GM18498 (cell line): ENCODE measurements at regions not wholly inside any gene's neighbourhood (a gene's known extent, or its start where the extent isn't known, plus 50 kb on each side); places are given as distances from the start of the nearest gene placed in this dataset.
"Not testable (repeated sequence)": the region's sequence is repeated elsewhere in the genome, so short reads cannot be mapped to it uniquely, and the experiment has no call there.

Source experiments
- ATAC-seq: cut with Tn5 transposase; IDR thresholded peaks from one replicate; pipeline ENCODE4 v1.9.1; 2021; ENCODE audit warnings: mild to moderate bottlenecking, moderate library complexity; ENCODE audit not compliant: unreplicated experiment

DNA sequence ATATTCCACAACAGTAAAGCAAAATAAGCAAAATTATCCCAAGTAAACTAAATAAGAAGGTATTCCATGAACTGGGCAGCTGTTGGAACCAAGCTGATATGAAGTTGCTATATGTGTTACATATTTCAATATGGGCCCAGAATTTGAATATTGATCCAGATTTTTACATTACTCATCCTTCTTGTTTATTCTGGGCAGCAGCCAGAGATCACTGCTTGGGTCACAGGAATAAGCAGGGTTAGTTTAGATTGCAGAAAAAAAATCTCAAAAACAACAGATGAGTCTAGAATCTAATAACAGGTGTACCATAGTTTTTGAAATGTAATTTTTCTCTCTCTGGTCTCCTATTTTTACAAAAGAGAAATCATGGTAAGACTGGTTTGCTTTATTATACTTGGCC lies 171.5 kb upstream of the NAMPT start:
- ATAC-seq, result no peak

DNA sequence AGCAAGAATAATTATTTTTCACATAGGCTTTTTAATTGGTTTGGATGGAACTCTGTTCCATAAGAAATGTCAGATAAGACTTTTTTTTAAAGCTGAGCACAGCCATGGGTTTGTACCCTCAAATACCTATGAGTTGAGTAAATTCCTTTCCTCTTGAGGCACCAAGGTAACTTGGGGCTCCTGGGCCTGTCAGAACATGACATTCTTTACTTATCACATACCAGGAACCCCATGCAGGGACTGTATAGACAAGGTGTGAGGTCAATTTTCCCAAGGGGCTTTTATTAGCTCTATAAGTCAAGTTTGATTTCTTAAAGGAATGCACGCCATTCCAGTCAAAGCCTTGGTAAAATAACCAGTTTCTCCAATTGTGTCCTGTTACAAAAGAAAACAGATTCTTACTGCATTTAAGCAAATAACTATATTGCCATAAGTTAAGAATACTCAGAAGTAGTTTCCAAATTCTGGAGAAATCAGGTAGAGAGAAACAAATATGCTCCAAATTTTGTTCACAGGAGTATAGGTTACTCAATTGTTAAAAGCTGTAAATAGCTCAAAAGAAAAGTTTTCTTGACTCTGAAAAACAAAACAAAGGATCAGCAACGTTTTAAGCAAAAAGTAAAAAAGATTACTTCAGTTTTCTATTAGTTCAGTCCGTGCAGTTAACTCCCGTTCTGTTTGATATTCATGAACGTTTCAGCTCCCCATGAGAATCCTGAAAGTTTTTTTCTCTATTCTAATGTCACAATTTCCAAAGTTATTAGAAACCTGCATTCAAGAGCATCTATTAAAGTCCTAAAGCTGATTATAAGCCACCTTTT lies 167.5 kb upstream of the NAMPT start:
- no peak for ATAC-seq

DNA sequence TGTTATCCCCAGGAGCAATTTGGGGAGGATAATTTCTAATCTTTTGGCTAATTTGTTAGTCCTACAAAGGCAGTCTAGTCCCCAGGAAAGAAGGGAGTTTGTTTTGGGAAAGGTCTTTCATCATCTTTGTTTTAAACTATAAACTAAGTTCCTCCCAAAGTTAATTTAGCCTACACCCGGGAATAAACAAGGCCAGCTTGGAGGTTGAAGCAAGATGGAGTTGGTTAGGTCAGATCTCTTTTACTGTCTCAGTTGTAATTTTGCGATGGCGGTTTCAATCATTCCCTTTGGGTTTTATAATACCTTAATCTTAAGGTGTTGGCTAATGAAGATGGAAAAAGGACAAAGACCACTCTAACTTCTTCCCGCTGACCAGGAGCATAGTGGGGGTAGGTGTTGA lies 166.4 kb upstream of the NAMPT start:
- no peak for ATAC-seq

DNA sequence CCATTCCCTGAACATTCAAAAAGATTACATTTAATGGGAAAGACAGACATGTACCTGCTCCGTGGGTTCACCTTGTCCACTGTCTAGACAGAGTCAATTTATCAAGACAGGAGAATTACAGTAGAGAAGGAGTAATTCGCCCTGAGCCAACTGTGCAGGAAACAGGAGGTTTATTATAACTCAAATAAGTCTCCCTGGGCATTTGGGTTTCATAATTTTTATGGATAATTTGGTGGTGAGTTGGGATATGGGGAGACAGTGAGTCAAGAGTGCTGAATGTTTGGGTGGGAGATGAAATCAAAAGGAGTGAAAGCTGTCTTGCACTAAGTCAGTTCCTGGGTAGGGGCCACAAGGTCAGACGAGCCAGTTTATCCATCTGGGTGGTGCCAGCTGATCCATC lies 165.9 kb upstream of the NAMPT start:
- ATAC-seq, result no peak

DNA sequence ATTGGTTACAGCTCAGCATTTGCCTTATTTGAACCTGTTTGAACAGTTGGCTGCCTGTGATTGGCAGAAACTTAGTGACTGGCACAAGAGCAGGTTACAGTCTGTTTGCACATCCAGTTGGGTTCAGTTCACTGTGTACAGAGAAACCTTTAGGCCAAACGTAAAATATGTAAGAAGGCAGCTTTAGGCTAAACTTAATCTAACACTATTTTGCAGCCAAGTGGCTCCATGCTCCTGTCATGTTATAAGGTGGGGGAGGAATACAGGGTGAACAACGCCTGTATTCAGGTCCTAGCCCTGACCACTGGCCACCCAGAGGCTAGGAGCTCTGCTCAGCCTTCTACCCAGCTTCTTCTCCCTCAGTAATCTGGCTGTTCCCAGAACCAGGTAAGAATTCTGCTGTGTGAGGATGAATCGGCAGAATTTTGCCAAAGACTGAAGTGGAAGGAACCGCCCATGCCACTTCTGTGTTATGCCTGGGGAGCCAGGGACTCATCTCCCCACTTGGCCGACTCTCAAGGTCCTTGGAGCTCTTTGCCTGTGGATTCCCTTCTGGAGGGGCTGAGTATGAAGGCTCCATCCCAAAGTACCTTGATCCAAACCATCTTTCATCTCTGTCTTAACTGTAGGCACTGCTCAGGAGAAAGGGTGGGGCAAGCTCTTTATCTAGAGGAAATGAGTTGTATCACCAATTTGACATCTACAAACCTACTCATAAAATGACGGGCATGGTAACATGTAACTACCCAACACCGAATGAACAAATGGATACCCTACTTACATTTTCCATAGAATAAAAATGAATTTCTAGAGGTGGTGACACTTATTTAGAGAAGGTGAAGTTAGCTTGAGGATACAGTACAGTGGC lies 164.4 kb upstream of the NAMPT start:
- ATAC-seq, result no peak

DNA sequence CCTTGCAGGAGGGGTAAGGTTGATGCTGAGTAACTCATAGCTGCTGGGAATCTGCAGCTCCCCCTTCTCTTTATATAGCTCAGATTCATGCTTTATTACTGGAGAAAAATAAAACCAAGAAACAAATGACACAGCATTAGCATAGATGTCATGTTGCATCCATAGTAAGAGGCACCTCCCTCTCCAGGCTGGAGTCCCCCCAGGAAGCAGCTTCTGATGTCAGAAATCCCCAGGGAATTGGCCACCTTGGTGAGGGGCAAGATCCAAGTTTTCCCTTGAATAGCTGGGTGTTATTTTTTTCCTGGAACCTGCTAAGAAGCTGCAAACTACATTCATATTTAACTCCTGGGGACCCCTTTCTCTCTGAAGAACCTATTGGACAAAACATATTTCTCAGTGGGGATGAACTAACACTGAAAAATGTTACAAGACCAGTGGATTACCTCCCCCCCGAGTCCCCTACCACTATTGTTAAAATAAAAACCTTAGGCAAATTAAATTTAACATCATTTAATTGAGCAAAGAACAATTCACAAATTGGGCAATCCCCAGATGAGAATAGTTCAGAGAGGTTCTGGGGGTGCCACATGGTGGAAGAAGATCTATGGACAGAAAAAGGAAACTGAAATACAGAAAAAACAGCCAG lies 163.7 kb upstream of the NAMPT start:
- no peak for ATAC-seq

DNA sequence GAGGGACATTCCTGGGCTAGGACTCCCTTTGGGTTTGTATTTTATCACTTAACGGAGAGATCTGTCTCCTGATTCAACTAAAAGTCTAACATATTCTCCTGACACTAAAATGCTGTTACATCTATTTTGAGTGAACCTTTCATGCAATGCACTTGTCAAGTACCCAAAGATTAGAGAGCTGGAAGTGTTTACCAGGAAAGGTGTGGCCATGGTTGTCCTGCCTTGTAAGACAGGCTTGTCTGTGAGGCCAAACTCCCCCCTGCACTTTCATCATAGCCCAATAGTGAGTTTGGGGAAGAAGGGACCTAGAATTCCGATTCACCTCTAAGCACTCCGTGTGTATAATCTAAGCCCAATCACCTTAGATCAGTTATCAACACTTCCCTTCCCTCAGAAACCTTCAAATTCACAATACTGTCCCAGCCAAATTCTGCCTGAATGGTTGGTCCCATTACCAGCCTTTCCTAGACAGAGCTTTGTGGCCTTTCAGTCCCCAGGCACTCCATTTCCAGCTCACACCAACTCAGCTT lies 162.6 kb upstream of the NAMPT start:
- ATAC-seq, result no peak

DNA sequence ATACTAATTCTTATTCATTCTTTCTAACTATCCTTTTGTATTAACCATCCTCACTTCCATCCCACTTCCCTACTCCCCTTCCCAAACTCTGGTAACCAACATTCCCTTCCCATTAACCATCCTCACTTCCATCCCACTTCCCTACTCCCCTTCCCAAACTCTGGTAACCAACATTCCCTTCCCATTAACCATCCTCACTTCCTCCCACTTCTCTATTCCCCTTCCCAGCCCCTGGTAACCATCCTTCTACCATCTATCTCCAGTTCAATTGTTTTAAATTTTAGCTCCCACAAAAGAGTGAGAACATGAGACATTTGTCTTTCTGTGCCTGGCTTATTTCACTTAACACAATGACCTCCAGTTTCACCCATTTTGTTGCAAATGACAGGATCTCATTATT lies 160.6 kb upstream of the NAMPT start:
- ATAC-seq, result not testable (repeated sequence)

DNA sequence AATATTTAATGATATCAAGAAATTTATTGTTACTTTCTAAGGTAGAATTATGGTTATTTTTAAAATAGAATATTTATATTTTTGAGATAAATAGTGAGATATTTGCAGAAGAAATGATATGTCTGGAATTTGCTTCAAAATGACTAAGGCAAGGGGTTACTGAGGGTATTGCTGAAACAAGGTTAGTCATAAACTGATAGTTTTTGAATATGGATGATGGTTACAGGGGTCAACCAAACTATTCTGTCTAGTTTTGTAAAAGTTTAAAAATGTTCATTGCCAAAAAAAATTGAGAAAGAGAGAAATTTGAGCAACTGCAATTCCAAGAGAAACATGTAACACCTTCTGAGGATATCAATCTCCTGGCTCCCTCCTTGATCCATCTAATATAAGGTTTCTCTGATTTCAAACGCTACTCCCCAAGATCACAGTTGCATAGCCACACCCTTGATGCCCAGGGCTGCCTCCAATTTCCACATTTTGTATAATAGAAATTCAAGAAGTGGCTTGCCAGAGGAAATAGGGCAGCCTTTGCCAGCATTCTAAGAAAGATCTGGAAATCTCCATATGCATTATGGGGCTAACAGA lies 159.4 kb upstream of the NAMPT start:
- ATAC-seq, result no peak

DNA sequence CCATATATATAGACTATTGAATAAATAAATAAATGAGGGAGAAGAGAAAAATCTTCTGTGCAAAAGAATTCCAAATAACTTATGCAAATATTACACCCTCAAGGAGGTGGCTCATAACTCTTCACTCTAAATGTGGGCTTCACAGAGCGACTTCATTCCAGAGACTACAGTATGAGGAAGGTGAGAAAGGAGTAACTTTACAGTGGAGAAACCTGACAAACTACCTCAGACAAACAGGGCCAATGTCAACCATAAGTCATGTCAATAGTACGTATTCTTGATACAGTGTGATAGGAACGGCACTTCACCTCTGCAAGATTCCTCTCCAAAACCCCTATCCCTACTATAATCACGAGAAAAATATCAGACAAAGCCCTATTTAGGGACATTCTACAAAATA lies 158.4 kb upstream of the NAMPT start:
- no peak for ATAC-seq

DNA sequence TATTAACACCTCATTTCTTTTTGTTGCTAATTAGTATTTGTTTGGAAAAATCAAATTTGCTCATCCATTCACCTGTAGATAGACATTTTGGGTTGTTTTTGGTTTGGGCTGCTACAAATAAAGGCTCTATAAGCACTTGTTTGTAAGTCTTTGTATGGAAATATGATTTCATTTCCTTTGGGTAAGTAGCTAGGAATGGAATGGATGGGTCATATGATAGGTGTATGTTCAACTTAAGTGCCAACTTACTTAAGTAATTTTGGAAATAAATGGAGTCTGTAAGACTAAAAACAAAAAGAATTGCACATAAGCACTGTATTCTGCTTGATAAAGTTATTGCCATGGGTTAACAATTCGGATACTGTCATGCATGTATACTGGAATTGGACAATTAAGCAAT lies 157.7 kb upstream of the NAMPT start:
- no peak for ATAC-seq

DNA sequence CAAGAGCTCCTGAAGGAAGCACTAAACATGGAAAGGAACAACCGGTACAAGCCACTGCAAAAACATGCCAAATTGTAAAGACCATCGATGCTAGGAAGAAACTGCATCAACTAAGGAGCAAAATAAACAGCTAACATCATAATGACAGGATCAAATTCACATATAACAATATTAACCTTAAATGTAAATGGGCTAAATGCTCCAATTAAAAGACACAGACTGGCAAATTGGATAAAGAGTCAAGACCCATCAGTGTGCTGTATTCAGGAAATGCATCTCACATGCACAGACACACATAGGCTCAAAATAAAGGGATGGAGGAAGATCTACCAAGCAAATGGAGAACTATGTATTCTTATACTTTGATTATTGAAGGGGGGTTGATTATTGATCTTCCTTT lies 156.6 kb upstream of the NAMPT start:
- not testable (repeated sequence) for ATAC-seq

DNA sequence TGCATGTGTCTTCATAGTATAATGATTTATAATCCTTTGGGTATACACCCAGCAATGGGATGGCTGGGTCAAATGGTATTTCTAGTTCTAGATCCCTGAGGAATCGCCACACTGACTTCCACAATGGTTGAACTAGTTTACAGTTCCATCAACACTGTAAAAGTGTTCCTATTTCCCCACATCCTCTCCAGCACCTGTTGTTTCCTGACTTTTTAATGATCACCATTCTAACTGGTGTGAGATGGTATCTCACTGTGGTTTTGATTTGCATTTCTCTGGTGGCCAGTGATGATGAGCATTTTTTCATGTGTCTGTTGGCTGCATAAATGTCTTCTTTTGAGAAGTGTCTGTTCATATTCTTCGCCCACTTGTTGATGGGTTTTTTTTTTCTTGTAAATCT lies 152.2 kb upstream of the NAMPT start:
- ATAC-seq, result not testable (repeated sequence)

DNA sequence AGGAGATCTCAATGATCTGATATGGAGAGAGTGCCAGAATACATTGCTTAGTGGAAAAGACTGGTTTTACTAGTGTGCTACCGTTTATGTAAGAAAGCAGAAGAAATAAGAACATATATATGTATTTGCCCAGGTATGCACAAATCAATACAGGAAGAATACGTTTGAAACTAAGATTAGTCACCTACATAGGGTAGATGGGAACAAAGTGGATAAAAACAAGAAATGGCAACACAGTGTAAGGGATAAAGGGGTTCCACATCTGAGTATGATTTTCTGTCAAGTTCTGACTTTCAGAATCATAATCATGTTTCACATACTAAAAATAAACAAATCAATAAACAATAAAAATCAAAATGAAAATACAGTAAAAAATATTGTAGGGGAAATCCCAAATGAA lies 148.6 kb upstream of the NAMPT start:
- no peak for ATAC-seq

DNA sequence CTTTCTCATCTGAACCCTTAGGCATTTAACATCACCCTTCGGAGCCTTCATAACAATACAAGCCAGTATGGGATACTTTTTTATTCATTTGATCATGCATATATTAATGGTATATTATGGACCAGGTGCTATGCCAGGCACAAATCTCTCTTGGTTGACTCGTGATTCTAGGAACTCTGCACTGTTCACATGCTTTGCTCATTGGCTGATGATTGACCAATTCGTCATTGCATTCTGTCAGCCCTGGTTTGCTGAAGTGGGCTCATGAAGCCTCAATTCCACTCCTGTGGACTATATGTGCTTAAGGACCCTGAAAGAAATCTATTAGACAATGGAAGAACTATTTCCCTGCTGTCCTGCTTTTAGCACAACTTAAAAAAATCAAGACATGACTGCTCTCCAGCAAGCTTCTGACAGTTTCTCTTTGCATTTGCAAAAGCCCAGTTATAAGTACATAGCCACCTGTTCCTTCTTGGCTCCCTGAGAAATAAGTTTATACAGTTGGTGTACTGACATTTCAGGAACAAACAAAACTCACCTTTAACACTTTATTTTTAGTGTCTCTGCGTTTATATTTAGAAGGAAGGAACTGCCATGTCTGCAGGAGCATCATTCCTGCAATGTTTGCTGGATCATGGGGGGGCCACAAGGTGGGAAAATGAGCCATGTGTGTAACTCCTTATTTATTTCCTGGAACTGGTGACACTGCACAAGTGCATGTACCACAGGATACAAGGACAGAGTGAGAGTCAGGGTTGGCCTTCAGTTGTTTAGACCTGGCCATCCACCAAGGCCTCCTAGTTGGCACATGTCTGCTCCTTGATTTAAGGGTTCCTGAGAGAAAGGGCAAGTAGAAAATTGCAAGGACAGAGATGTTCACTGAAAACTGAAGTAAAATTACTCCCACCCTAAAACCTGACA lies 146.0 kb upstream of the NAMPT start:
- no peak for ATAC-seq

DNA sequence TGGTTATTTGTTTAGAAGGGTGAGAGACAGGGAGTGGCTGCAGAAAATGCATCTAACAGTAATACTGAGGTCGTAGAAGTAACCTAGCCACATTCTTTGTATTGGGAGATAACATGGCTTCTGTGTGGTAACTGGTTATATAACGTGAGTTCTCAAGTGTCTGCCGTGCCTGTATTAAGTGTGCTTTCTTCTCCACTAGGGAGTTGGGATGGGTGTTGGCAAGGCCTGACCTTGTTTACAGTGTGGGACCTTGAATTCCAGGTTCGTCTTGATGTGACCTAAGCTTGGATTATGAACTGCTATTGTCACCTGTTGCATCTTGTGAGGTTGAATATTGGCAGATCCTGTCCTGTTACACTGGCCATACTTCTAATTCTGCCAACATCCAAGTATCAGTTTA lies 145.3 kb upstream of the NAMPT start:
- no peak for ATAC-seq

DNA sequence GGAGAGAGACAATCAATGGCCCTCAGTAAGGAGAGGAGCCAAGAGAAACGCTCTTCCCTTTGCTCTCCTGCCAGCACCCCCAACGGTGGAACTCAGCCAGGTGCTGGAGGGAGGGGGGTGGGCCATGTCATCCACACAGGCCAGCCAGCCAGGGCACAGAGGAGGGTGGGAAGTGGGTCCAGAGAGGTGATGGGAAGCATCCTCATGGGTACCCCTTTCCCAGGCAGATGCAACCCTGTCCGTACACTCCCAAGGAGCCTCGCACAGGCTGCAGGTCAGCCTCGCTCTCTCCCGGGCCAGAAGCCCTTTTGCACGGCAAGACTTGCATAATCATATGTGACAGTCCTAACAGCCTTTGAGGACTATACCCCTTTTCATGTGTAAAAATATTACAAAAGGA lies 142.0 kb upstream of the NAMPT start:
- ATAC-seq, result no peak

DNA sequence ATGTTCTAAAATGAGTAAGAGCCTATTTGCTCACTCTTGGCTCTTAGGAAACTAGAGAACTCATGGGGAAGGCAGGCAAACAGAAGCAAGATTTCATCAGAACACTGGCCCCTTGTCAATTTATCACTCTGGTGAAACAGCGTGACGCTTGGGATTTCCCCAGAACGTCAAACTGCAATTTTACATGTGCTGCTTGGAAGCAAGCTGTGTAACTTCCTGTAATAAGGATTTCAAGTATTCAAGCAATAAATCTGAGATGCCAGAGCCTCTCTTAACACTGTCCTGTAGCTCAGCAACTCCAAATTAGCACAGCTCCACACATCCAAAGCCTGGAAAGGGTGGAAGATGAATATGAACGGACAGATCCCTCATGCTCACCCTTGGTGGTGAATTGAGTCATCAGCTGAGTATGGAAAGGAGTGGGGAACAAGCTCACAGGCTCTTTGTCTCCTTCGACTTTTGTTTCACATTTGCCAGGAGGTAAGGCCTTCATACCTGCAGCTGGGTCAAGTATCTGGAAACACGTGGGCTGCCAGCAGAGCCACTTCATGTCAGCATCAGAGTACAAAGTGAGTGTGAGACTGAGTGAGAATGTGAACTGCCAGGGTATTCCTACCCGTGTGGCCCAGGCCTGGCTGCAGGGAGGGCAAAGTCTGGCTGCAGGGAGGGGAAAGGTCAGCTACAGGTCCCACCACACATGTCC lies 140.4 kb upstream of the NAMPT start:
- ATAC-seq, result peak; percentile 84

DNA sequence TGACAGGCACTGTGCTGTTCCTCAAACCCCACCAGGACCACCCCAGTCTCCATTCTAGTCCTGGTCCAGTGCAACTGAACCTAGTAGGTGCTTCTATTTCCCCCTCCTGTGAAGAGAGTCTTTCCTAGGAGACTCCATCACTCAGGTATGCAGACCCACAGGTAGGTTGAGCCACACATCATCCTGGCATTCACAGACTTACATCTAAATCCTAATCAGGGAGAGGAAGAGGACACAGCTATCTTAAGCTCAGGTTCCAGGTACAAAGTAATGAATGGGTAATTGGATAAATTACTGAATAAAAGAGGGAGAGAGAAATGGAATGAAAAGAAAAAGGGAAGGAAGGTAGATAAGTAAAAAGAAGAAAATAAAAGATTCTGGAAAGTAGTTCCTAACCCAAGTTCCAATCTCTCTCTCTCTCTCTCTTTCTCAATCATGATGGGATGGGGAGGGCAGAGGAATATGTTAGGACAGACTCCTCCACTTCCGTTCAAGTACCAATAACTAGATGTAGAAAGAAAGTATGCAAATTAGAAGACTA lies 139.8 kb upstream of the NAMPT start:
- no peak for ATAC-seq
